HT1080 (cell line): ENCODE measurements at regions not wholly inside any gene's neighbourhood (a gene's known extent, or its start where the extent isn't known, plus 50 kb on each side); places are given as distances from the start of the nearest gene placed in this dataset.

Source experiments
- DNase-seq: peaks from one replicate; pipeline ENCODE4 v3.0.0-alpha.2; 2015; ENCODE audit warnings: low read depth

DNA sequence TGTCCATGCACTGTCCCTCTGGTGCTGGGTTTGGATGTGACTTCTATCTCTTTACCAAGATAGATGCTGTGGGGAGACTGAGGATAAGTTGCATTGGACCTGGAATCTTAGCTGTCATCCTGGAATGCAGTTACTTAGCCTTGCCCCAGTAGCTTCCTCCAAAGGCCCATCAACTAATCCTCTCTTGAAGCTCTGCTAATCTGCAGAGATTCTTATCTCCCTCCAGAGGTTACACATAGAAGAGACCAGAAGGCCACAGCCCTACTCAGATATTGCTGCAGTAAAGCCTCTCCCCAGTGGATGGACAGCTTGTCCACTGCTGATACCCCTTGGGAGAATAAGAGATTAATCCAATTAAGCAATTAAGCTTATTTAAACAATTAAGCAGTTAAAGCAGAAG is 867.2 kb downstream of the BCL11B start:
- no peak for DNase-seq

DNA sequence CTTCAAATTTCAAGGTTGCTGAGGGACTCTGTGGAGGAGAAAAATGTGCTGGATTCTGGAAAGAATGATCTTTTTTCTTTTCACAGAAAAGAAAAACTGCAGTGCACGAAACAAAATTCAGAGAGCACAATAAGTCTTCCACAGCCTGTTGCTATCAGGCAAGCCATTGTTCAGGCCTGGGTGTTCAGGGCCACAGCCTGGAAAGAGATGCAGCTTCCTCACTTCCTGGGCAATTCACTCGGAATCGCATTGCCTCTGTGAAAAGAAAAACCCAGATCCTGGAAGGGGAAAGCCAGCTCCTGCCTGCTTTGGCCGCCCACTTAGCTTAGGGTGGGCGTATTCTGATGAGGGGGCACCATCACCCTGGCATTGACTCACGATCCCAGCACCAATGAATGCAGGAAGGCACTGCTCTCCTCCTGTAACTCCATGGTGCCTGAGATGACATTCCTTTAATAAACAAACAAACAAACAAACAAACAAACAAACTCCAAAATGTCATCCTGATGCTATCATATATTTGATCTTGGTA is 863.9 kb downstream of the BCL11B start:
- no peak for DNase-seq

DNA sequence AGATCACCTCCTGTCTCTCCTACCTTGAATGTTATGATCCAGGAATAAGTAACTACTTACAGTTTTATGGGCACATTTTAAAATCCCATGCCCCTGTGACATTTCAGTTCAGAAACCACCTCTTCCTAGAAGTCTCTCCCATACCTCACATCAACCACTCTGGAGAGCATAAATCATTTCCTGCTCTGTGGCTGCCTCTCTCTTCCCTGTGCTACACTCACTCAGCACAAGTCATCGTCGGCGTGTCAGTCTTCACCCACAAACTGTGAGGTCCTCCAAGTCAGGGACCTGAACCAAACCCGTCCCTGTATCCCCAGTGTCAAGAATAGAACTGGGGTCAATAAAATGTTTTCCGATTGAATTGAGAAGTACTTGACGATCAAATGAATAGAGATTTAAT is 863.3 kb downstream of the BCL11B start:
- peak; percentile 36 for DNase-seq

DNA sequence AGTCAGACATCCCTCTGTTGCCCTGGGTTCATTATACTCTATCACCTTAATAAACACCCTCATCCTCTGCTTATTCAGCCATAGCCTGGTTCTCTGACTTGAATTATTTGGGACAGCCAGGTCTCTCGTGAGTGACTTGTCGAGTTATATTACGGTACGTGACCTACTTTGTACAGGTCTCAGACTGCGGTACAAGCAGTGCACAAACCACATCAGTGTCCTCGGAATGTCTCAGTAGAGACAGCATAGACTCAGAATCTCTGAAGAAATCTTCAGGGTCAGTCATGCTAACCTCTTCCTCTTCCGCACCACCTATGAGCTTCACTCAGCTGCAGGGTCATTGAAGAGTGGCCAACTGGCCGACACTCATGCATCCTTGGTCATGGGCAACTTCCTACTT is 860.8 kb downstream of the BCL11B start:
- no peak for DNase-seq

GRCh38 chr14:98412431-98412830 is 859.6 kb downstream of the BCL11B start:
- DNase-seq = no peak

DNA sequence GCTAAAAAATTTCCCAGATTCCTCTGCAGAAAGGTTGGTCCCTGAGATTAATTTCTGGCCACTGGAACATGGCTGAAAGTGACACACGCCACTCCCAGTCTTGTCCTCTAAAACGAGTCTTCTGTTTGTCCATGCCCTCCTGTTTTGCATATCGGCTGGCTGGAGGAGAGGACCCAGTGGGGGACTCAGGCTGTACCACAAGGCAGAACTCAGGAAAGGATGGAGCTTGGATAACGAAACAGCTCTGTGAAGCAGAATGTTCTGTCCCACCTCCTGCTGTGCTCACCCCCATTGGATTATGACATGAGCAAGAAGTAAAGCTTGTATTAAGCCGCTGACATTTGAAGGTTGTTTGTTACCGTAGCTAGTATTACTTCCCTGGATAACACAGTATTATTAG is 856.2 kb downstream of the BCL11B start:
- no peak for DNase-seq

- no peak for DNase-seq
Measured at GRCh38 chr14:98417001-98417400, 855.0 kb downstream of the BCL11B start.

- no peak for DNase-seq
Measured at GRCh38 chr14:98428483-98428994, 843.5 kb downstream of the BCL11B start.

GRCh38 chr14:98433436-98433835 is 838.6 kb downstream of the BCL11B start:
- DNase-seq = no peak

DNA sequence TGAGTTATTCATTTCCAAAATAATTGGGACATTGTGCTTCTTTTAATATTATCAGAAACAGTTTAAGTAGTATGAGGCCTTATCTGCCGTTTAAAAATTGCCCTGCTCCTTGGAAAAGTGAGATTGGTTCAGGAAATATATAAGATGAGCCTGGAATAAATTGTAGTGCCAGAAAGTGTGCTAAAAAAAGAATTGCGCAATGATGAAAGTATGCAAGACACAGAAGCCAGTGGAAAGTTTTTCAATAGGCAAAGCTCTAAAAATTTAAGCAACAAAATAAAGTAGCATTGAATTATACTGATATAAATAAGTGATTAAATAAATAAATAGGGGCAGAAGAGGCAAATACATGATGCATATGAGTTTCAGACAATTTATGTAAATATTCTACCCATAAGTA is 834.9 kb downstream of the BCL11B start:
- DNase-seq = no peak

GRCh38 chr14:98444077-98444476 is 827.9 kb downstream of the BCL11B start:
- DNase-seq = no peak

- no peak for DNase-seq
Measured at GRCh38 chr14:98445718-98446117, 826.3 kb downstream of the BCL11B start.

GRCh38 chr14:98446508-98446907 is 825.5 kb downstream of the BCL11B start:
- no peak for DNase-seq

- DNase-seq = no peak
Measured at GRCh38 chr14:98456231-98456630, 815.8 kb downstream of the BCL11B start.

DNA sequence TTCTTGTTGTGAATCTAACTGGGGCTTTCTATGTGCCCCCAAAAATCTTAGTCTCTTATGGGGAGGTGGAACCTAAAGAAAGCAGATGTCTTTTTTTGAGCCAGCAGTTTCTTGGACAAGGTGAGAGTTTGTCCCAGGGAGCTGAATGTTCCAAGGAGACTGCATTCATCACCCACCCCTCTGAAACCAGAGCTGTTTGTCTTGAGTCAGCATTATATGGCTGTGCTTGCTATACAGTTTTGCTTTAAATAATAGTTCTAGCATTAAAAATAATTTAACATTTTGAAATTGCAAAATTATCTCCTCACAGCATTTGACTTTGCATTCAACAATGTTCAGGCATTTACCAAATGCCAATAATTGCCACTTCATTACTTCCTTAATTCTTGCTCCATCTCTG is 813.3 kb downstream of the BCL11B start:
- no peak for DNase-seq

DNA sequence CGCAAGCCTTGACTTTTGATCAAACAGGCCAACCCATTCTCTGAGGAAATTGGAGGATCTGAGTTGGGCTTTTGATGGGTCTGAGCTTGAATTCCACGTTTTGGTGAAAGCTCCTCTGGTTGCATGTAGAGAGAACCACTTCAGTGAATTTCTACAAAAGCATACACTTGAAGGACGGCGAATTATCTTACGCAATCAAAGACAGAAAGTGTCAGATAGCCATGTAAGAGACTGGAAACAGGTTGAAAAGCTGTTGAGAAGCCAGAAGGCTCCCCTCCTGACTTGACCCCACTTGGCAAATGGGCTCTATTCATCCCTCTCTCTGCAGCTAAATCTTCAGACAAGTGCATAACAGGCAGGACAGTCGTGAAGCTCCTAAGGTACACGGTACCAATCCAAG is 809.1 kb downstream of the BCL11B start:
- DNase-seq = no peak

GRCh38 chr14:98466807-98467206 is 805.2 kb downstream of the BCL11B start:
- DNase-seq = peak; percentile 67

DNA sequence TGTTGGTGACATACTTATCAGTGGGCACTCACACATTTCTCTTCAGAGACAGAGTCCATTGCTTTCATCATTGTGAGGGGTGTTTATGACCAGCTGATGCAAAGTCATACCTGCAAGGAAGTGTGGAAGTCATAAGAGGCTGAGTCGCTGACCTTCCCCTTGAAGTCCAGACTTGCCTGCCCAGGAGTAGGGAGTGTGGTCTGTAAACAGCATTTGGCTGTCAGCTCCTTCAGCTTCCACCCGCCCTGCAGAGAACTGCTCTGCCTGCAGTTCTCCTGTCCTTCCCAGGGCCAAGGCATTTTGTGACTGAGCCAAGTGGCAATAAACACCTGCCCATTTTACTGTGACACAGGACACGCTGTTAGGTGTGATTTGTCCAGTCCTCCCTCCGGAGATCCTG is 801.3 kb downstream of the BCL11B start:
- DNase-seq = no peak

DNA sequence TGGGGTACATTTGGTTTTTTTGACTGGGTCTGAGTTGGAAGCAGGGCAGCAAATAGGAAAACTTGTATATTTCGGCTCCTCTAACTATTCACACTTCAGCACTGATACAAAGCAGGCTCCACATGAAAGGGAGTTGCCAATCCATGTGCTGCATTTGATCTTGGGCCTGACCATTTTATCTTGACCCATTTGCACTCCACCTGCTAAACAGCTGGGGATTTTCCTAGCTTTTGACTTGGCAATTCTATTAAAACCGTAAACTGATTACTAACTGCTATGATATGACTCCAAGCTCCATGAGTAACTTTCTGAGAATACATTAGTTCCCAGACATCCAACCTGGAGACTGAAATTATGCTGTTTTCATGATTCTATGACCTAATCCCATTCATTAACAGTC is 797.1 kb downstream of the BCL11B start:
- DNase-seq = no peak

GRCh38 chr14:98477935-98478334 is 794.1 kb downstream of the BCL11B start:
- peak; percentile 37 for DNase-seq

DNA sequence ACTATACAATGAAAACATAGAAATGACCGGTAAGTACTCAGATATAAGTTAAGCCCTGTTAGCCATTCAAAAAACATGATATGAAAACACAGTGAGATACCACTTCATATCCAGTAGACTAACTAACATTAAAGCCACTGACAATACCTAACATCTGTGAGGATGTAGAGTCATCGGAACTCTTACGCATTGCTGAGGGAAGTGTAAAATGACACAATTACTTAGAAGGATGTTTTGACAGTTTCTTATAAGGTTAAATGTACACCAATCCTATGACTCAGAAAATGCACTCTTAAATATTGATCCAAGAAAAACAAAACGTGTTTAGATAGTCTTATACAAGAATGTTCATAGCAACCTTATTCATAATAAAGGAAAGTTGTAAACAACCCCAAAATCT is 782.9 kb downstream of the BCL11B start:
- peak; percentile 74 for DNase-seq

DNA sequence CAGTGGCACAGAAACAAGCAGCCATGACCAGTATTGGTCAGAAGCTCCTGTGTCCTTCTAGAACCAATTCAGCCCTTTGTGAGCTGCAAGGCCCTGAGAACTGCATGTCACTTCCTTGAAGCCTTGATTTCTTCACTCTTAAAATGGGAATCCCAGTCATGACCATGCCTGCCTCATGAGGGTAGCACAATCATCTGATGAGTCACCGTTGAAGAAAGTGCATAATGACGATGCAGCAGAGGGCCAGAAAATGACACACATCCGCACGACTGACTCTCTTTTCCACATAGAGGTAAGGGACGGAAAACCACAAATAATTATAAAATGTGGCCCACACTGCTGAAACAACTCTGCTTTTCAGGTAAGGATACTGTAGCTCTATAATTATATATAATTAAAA is 777.4 kb downstream of the BCL11B start:
- peak; percentile 95 for DNase-seq

GRCh38 chr14:98498019-98498885 is 773.7 kb downstream of the BCL11B start:
- DNase-seq = peak; percentile 6
